GM18870 (cell line): ENCODE measurements at regions not wholly inside any gene's neighbourhood (a gene's known extent, or its start where the extent isn't known, plus 50 kb on each side); places are given as distances from the start of the nearest gene placed in this dataset.

ENCODE experiments used
- ATAC-seq: cut with Tn5 transposase; IDR thresholded peaks from one replicate; pipeline ENCODE4 v1.9.1; 2021; ENCODE audit warnings: moderate library complexity; ENCODE audit not compliant: unreplicated experiment

DNA sequence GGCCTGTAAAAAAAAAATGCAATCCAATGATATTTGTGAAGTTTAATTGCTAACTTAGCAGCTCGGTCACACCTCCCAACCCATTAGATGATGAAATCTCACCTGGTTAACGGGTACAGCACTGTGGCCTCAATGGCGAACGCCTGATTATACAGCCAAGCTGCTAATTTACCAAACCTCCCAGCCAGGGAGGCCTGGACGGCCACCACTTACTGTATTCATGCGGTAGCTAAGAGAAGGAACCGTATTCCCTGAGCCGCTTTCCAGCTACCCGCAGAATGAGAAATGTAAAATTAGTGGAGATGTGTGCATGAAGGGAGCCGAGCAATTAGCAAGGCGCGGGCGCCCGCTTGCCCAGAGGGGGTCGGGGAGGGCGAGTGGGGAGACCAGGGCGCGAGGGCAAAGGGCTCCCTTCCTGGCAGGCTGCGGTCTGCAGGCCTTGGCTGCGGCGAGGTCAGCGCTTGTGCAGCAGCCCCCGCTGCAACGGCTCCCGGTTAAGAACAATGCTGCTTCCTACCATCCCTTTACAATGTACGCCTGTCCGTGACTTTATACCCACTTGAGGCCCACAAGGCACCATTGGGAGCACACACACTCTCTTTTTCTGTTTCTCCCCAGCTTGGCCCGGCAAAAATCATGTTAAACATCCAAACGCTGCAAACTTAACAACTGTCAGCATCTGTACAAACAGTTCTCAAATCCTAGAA lies 70.4 kb upstream of the TBCA start:
- no peak for ATAC-seq

DNA sequence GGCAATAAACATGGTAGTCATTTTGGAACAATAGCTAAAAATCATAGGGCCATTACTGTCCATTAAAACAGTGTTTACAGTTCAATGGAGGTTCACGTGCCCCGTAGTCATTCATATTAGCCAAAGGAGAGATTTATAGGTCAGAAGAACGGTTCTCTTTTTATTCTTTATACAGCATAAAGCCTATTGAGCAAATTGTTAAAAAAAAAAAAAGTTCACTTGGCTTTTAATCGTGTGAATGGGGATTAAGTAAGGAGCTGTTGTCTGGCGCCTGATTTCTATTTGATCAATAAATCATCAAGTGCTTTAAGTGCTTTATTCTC lies 69.1 kb upstream of the TBCA start:
- ATAC-seq = no peak

DNA sequence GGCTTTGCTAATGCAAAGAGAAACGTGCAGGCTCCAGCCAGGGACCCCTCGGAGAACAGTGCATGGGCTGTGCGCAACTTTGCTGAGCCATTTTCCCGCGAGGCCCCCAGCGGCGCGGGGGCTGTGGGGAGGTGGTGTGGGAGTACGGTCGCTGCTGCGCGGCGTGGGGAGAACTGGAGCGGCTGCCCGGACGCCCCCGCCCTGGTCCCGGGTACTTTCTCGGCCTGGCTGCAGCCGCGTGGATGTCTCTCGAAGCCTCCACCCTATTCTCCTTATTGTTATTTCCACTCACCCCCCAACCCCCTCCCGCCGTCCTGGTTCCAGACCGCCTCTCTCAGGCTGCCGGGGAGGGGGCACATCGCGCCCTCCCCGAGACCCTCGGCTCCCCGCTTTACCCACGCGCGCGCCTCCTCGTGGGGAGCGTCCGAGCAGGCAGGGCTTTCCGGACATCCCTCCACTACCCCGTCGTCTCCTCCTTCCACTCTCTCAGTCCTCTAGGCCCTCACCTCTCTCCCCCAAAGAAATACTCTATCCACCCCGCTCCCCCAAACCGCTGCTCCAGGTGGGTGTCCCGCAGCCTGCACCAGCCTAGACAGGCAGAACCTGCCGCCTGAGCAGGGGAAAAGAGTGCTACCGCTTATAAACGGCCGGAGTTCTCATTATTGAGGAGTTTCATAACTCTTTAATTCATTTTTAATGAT lies 68.6 kb upstream of the TBCA start:
- ATAC-seq = no peak

DNA sequence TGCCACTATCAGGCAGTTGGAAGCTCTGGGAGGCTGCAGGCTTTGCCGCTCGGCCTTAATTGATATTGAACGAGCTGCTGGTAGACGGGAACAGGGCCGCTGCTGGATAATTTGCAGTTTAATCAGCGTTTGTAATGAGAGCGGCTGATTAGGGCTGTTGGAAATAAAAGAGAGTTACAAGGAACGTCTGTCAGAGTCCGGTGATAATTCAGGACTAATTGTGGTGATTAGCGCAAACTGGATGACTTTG lies 68.2 kb upstream of the TBCA start:
- ATAC-seq = no peak

DNA sequence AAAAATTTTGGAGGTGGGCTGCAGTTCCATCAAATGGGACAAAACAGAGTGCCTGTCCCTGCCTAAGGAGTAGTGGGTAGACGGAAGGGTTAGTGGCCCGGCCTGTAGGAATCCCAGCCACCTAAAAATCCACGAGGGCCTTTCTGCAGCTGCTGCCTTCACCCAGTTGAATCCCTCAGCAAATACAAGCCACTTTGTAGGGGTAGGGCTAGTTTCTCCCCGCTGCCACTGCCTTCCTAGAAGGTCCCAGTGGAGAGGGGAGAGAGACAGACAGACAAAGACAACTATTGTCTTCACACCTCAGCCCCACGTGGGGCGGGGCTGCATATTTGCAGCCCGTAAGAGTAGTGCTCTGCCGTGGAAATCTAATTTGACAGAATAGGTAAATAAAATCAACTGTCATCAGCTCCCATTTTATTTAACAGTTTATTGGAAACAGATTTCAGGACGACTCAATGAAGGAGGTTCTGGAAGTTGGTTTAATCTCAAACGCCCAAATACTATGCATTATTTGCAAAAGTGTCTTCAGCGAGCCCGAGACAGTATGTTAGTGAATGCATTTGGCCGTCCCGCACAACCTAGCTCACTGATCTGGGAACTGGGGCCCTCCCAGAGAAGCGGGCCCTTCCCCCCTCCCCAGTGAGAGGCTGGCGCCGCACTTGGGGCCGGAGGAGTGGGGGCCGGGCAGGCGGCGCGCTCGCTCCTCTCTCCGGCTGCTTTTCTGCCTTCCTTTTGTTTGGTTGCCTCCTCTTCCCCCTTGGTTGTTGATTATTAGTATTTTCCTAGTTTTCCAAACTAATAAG lies 67.6 kb upstream of the TBCA start:
- no peak for ATAC-seq

DNA sequence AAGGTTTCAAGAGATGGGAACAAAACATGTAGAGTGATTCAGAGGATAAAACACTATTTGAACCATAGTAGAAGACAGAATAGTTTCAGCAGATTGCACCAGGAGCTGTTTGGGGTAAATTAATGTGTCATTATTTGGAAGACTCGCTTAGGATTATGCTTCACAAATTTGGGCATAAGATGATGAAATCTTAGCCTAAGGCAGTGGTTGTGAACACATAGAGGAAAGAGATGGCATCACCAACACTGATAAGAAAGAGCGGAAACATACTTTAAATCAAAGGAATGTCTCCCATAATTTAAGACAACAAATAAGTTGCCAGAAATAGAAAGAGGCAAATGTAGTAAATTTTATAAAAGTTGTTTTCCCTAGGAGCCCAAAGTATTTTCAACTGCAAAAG lies 66.1 kb upstream of the TBCA start:
- no peak for ATAC-seq

DNA sequence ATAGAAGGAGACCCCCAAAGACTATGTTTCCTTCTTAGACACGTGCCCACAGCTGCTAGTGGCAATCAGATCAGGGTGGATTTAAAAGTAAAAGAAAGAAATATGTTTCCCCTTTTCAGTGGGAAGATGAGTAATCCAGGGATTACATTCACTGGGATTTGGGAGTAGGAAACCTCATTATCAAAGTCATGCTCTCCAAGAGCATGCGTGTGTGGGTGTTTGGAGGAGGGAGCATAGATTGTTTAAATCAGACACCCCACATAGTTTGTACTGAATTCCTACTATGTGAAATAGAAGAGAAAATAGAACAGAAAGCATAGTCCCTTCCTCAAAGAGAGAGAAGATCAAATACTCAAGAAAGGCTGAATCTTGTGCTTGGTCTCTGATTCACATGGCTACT lies 65.5 kb upstream of the TBCA start:
- no peak for ATAC-seq

DNA sequence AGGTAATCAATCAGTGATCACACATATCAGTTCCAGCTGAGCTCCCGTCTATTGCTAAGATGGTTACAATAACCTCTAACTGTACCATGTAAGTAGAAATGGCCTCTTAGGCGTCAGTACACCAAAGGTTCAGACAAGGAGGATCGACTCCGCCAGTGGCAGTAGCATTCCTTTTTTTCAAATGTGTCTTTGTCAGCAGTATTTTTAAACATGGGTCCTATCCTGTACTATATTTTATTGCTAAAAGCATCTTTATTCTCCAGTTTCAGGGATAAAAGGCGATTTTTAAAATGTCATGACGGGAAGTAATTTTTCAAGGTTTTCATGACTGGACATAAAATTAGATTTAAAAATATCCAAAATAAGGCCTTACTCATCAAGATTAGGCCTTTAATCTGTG lies 64.8 kb upstream of the TBCA start:
- no peak for ATAC-seq

DNA sequence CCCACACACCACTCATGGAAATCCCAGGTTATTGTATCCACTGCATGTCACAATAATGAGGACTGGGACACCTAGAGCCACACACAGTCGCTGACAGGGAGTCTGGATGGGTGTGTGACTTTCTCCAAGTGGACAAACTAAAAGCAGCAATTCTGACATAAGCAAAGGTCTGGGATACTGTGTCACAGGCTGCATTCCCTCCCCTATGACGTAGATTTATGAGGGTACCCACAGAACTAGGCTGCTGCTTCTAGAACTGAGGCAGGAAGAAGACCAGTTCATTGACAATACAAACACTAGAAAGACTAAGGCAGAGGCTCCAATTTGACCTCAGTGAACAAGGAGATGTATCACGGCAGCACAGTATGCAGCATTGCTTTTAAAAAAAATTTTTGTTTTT lies 63.6 kb upstream of the TBCA start:
- no peak for ATAC-seq

DNA sequence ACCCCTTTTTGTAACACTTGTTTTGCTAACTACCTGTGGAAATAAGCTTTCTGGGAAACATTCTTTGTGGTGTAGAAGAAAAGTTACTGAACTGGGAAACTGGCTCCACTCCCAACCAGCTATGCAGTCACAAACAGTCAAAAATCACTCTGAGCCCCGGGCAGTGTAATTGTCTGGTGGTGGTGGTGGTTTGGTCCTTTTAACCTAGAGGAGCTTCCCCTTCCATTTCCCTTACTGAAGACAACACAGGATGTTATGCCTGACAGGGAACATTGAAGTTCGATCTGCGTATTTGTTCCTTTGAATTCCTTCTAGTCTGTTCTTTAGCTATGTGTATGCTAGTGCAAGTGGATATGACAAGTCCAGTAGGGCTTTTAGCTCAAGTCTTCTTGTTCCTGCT lies 56.8 kb upstream of the TBCA start:
- no peak for ATAC-seq

DNA sequence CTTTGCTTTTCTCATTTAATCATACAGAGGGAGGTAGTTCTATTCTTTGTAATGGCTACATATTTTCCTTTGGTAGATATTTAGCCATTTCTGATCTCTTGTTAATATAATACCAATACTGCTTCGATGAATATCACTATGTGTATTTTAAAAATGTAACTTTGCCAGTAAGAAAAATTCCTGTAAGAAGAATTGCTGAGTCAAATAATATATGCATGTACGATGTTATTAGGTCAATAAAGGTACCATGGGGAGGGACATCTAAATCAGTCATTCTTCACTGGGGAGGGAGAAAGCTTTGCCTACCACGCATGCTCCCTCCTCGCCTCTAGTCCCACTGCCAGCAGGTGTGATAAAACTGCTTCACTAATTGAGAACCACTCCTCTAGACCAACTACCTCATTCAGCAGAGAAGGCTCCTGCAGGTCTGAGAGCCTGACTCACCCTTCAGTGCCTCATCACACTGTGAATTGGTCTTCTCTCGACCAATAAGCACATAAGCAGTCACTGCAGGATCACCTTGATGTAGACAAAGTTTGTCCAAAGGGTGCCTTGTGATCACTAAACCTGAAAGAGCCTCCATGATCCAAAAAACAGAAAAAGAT lies 56.1 kb upstream of the TBCA start:
- ATAC-seq = no peak

DNA sequence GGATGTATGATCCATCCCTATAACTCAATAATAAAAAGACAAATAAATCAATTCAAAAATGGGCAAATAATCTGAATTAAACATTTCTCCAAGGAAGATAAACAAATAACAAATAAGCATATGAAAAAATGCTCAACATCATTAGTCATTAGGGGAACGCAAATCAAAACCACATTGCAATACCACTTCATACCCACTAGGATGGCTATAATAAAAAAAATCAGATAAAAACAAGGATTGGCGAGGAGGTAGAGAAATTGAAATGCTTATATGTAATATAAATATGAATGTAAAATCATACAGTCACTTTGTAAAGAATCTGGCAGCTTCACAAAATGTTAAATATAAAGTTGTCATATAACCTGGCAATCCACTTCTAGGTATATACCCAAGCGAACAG lies 52.3 kb upstream of the TBCA start:
- ATAC-seq = no peak
